MM.1S (cell line): ENCODE measurements at regions not wholly inside any gene's neighbourhood (a gene's known extent, or its start where the extent isn't known, plus 50 kb on each side); places are given as distances from the start of the nearest gene placed in this dataset.
"Not testable (repeated sequence)": the region's sequence is repeated elsewhere in the genome, so short reads cannot be mapped to it uniquely, and the experiment has no call there.

Experiments used
- DNase-seq: peaks from one replicate; pipeline ENCODE4 v3.0.0-alpha.2; 2015
- H2AFZ ChIP-seq: fragments of 300-600 bp; sonication (generic); 2 replicates; pipeline ENCODE4 v1.6.0; 2016; ENCODE audit warnings: antibody characterized with exemption, low read length
- H3F3A ChIP-seq: fragments of 300-600 bp; sonication (generic); 2 replicates; pipeline ENCODE4 v1.6.1; 2016; ENCODE audit warnings: mild to moderate bottlenecking, antibody characterized with exemption, low read length, moderate library complexity, mixed read lengths; ENCODE audit not compliant: insufficient read depth
- H3K27ac ChIP-seq: fragments of 300-600 bp; sonication (generic); 2 replicates; pipeline ENCODE4 v1.5.1; 2016; ENCODE audit warnings: mild to moderate bottlenecking, low read length
- H3K27me3 ChIP-seq: fragments of 300-600 bp; sonication (generic); replicated peaks from 2 replicates; pipeline ENCODE4 v1.6.0; 2016; ENCODE audit warnings: low read length; ENCODE audit not compliant: insufficient read depth
- H3K36me3 ChIP-seq: fragments of 300-600 bp; sonication (generic); replicated peaks from 2 replicates; pipeline ENCODE4 v1.6.1; 2016; ENCODE audit warnings: mild to moderate bottlenecking, low read length, mixed read lengths; ENCODE audit not compliant: insufficient read depth
- H3K4me1 ChIP-seq: fragments of 300-600 bp; sonication (generic); 2 replicates; pipeline ENCODE4 v1.6.1; 2016; ENCODE audit warnings: low read length, mixed read lengths
- H3K4me2 ChIP-seq: fragments of 300-600 bp; sonication (generic); 2 replicates; pipeline ENCODE4 v1.6.0; 2016; ENCODE audit warnings: low read depth, low read length
- H3K4me3 ChIP-seq: fragments of 300-600 bp; sonication (generic); 2 replicates; pipeline ENCODE4 v1.5.1; 2016; ENCODE audit warnings: low read length, mixed read lengths
- H3K79me2 ChIP-seq: fragments of 300-600 bp; sonication (generic); 2 replicates; pipeline ENCODE4 v1.6.1; 2016; ENCODE audit warnings: mixed run types, low read length, mixed read lengths
- H3K9ac ChIP-seq: fragments of 300-600 bp; sonication (generic); 2 replicates; pipeline ENCODE4 v1.6.1; 2016; ENCODE audit warnings: low read length, mixed read lengths
- H3K9me2 ChIP-seq: fragments of 300-600 bp; sonication (generic); replicated peaks from 2 replicates; pipeline ENCODE4 v1.6.1; 2016; ENCODE audit warnings: mild to moderate bottlenecking, low read length, mixed read lengths; ENCODE audit not compliant: insufficient read depth
- H3K9me3 ChIP-seq: fragments of 300-600 bp; sonication (generic); replicated peaks from 2 replicates; pipeline ENCODE4 v1.6.1; 2016; ENCODE audit warnings: mild to moderate bottlenecking, low read length, mixed read lengths; ENCODE audit not compliant: insufficient read depth
- H4K20me1 ChIP-seq: fragments of 300-600 bp; sonication (generic); 2 replicates; pipeline ENCODE4 v1.6.1; 2016; ENCODE audit warnings: mild to moderate bottlenecking, low read length, moderate library complexity, mixed read lengths; ENCODE audit not compliant: insufficient read depth
- EZH2 ChIP-seq: fragments of 300-600 bp; sonication (generic); optimal IDR thresholded peaks from 2 replicates; pipeline ENCODE3; 2017; ENCODE audit warnings: low read depth, mild to moderate bottlenecking, antibody characterized with exemption, low read length, mixed read lengths
- EZH2phosphoT487 ChIP-seq: fragments of 300-600 bp; sonication (generic); IDR thresholded peaks from 2 replicates; pipeline ENCODE4 v1.6.1; 2018; ENCODE audit warnings: antibody characterized with exemption, low read length
- TF ChIP-seq, protein P1 (sequence below): fragments of 300-600 bp; sonication (generic); IDR thresholded peaks from 2 replicates; pipeline ENCODE4 v1.5.1; 2016; ENCODE audit warnings: antibody characterized with exemption, low read length, mixed read lengths

DNA sequence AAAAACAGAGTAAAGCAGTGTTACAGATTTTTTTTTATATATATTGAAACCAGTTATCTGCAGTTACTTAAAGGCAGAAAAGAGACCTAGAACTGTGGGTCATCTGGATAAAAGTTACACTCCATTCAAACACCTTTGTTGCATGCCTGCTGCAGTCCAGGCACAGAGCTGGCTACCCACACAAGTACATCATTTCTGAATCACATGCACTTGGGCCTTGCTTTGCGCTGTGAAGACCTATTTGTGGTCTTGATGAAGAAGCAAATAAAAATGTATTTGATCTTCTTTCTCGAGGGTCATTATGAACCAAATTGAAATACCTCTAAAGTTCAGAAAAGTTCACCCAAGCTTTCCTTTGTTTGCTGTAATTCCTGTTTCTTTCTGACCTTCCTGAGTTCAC is 503.0 kb upstream of the ZNF608 start:
- H3K9me2 ChIP-seq, result no peaks in the 10 kb centered on the region
- no peaks in the 10 kb centered on the region for H3F3A ChIP-seq
- H3K79me2 ChIP-seq, result no peaks in the 10 kb centered on the region
- no peak for DNase-seq
- no peak overlapping the region for H3K4me3 ChIP-seq
- no peaks in the 10 kb centered on the region for H4K20me1 ChIP-seq
- H3K27ac ChIP-seq, result no peak overlapping the region
- H3K9ac ChIP-seq, result no peak overlapping the region
- H3K9me3 ChIP-seq, result no peaks in the 10 kb centered on the region
- H2AFZ ChIP-seq, result no peak overlapping the region
- H3K4me2 ChIP-seq, result no peak overlapping the region
- no peaks in the 10 kb centered on the region for H3K36me3 ChIP-seq
- H3K27me3 ChIP-seq, result no peaks in the 10 kb centered on the region
- TF ChIP-seq EZH2, result no peak
- TF ChIP-seq, protein P1, sequence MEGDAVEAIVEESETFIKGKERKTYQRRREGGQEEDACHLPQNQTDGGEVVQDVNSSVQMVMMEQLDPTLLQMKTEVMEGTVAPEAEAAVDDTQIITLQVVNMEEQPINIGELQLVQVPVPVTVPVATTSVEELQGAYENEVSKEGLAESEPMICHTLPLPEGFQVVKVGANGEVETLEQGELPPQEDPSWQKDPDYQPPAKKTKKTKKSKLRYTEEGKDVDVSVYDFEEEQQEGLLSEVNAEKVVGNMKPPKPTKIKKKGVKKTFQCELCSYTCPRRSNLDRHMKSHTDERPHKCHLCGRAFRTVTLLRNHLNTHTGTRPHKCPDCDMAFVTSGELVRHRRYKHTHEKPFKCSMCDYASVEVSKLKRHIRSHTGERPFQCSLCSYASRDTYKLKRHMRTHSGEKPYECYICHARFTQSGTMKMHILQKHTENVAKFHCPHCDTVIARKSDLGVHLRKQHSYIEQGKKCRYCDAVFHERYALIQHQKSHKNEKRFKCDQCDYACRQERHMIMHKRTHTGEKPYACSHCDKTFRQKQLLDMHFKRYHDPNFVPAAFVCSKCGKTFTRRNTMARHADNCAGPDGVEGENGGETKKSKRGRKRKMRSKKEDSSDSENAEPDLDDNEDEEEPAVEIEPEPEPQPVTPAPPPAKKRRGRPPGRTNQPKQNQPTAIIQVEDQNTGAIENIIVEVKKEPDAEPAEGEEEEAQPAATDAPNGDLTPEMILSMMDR, result no peak
- TF ChIP-seq EZH2phosphoT487, result no peak
- H3K4me1 ChIP-seq, result no peaks in the 10 kb centered on the region

DNA sequence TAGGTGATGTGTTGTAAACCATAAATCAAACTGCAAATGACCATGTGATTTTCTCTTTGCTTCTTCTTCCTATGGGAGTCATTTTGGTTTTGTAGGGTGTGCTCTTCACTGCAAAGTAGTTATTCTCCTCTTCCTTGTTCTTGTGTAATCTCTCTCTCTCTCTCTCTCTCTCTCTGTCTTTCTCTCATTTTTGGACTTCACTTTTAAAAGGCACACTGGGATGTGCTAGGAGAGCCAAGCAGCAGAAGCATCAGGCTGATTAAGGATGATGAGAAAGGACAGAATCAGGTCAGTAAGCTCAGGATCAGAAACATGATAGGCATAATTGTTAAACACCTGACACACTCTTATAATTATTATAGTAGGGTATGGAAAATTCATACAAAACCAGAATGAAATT is 505.3 kb upstream of the ZNF608 start:
- TF ChIP-seq EZH2phosphoT487 (no peak), EZH2 (no peak)
- TF ChIP-seq, protein P1, result no peak
- Histone ChIP-seq H3K4me3 (no peak overlapping the region), H3F3A (no peaks in the 10 kb centered on the region), H3K27me3 (no peaks in the 10 kb centered on the region), H3K9ac (no peak overlapping the region), H3K4me1 (no peaks in the 10 kb centered on the region), H3K9me3 (no peaks in the 10 kb centered on the region), H3K27ac (no peak overlapping the region), H2AFZ (no peak overlapping the region), H3K4me2 (no peak overlapping the region), H3K9me2 (no peaks in the 10 kb centered on the region), H4K20me1 (no peaks in the 10 kb centered on the region), H3K79me2 (no peaks in the 10 kb centered on the region), H3K36me3 (no peaks in the 10 kb centered on the region)
- DNase-seq, result no peak

DNA sequence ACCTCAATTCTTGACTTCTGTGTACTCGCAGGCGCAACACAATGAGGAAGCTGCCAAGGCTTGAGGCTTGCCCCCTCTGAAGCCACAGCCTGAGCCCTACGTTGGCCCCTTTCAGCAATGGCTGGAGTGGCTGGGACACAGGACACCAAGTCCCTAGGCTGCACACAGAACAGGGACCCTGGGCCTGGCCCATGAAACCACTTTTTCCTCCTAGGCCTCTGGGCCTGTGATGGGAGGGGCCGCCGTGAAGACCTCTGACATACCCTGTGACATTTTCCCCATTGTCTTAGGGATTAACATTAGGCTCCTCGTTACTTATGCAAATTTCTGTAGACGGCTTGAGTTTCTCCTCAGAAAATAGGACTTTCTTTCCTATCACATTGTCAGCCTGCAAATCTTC is 507.2 kb upstream of the ZNF608 start:
- DNase-seq, H3K27me3 ChIP-seq, H3K9ac ChIP-seq, H3K4me3 ChIP-seq, H3K9me2 ChIP-seq, H4K20me1 ChIP-seq, H3K9me3 ChIP-seq, H3K4me1 ChIP-seq, H2AFZ ChIP-seq, H3K27ac ChIP-seq, H3K36me3 ChIP-seq, H3K4me2 ChIP-seq, H3K79me2 ChIP-seq, H3F3A ChIP-seq: not testable (repeated sequence)

DNA sequence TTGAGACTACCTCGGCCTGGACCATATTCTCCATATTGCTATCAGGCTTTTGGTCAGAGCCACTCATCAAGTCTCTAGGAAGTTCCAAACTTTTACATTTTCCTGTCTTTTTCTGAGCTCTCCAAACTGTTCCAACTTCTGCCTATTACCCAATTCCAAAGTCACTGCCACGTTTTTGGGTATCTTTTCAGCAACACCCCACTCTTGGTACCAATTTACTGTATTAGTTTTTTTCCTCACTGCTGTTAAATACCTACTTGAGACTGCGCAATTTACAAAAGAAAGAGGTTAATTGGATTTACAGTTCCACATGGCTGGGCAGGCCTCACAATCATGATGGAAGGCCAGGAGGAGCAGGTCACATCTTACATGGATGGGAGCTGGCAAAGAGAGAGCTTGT is 507.8 kb upstream of the ZNF608 start:
- H3K27me3 ChIP-seq, result no peaks in the 10 kb centered on the region
- no peak overlapping the region for H3K9ac ChIP-seq
- no peak for DNase-seq
- no peak overlapping the region for H3K4me3 ChIP-seq
- no peaks in the 10 kb centered on the region for H4K20me1 ChIP-seq
- no peaks in the 10 kb centered on the region for H3K79me2 ChIP-seq
- no peak overlapping the region for H3K4me2 ChIP-seq
- H3K9me3 ChIP-seq, result no peaks in the 10 kb centered on the region
- H3K9me2 ChIP-seq, result no peaks in the 10 kb centered on the region
- no peak overlapping the region for H3K27ac ChIP-seq
- no peaks in the 10 kb centered on the region for H3F3A ChIP-seq
- no peak overlapping the region for H2AFZ ChIP-seq
- no peaks in the 10 kb centered on the region for H3K36me3 ChIP-seq
- H3K4me1 ChIP-seq, result no peaks in the 10 kb centered on the region
- TF ChIP-seq, protein P1, result no peak
- no peak for TF ChIP-seq EZH2
- no peak for TF ChIP-seq EZH2phosphoT487
